ENCODE measurements at regions not wholly inside any gene's neighbourhood (a gene's known extent, or its start where the extent isn't known, plus 50 kb on each side); places are given as distances from the start of the nearest gene placed in this dataset.

- TF ChIP-seq POLR2AphosphoS5 (IDR thresholded peaks at IDR 0.05; ENCODE audit: low read depth, low read length) (no peak), POLR2A (IDR thresholded peaks at IDR 0.05; ENCODE audit: low read depth, low read length) (no peak), TAF1 (IDR thresholded peaks at IDR 0.05; ENCODE audit: low read depth, low read length) (no peak)
Measured at GRCh38 chr15:70283511-70283910, 185.8 kb upstream of the TLE3 start.

Measured in GM12891 (cell line).